Mesothelial cell of epicardium (in vitro differentiated cells): ENCODE measurements at regions not wholly inside any gene's neighbourhood (a gene's known extent, or its start where the extent isn't known, plus 50 kb on each side); places are given as distances from the start of the nearest gene placed in this dataset.
A peak's percentile ranks its signal among the peaks of the same experiment; 100 is the strongest.

ENCODE experiments used
- DNase-seq, 2 experiments: peaks; one replicate each; pipeline ENCODE4 v3.0.0; 2021; ENCODE audit warnings: low spot score in 2 of 2; ENCODE audit not compliant: unreplicated experiment in 2 of 2
- H3K27ac Mint-ChIP-seq: 2 replicates; pipeline ENCODE4 v1.8.0; 2021; ENCODE audit warnings: mixed read lengths
- H3K27me3 Mint-ChIP-seq: 2 replicates; pipeline ENCODE4 v1.8.0; 2021; ENCODE audit warnings: low read depth, mixed read lengths
- H3K36me3 Mint-ChIP-seq: 2 replicates; pipeline ENCODE4 v1.8.0; 2021; ENCODE audit warnings: mixed read lengths
- H3K4me1 Mint-ChIP-seq: 2 replicates; pipeline ENCODE4 v1.8.0; 2021; ENCODE audit warnings: mixed read lengths
- H3K4me3 Mint-ChIP-seq: 2 replicates; pipeline ENCODE4 v1.8.0; 2021; ENCODE audit warnings: mild to moderate bottlenecking, moderate library complexity, mixed read lengths
- H3K9me3 Mint-ChIP-seq: 2 replicates; pipeline ENCODE4 v1.8.0; 2021; ENCODE audit warnings: mixed read lengths
- CTCF ChIP-seq: fragments of 200-600 bp; sonication (generic); IDR thresholded peaks from one replicate; pipeline ENCODE4 v1.5.0; 2021; ENCODE audit warnings: antibody characterized with exemption; ENCODE audit not compliant: unreplicated experiment

GRCh38 chr10:117610321-117610720 is 67.8 kb downstream of the EMX2 start:
- Mint-ChIP-seq H3K4me3 (no peak overlapping the region), H3K27ac (peak overlapping the region; percentile 12), H3K27me3 (peaks cover 16% of the 10 kb centered on the region), H3K36me3 (no peaks in the 10 kb centered on the region), H3K4me1 (peaks cover 18% of the 10 kb centered on the region), H3K9me3 (no peaks in the 10 kb centered on the region)
- DNase-seq, result no peak
- TF ChIP-seq CTCF, result no peak

- Mint-ChIP-seq H3K9me3 (no peaks in the 10 kb centered on the region), H3K27me3 (peaks cover 3% of the 10 kb centered on the region), H3K27ac (no peak overlapping the region), H3K4me3 (no peak overlapping the region), H3K4me1 (peaks cover 29% of the 10 kb centered on the region), H3K36me3 (no peaks in the 10 kb centered on the region)
- DNase-seq, result no peak
- no peak for TF ChIP-seq CTCF
Observed at GRCh38 chr10:117612113-117612512, 69.6 kb downstream of the EMX2 start.

- Mint-ChIP-seq H3K9me3 (no peaks in the 10 kb centered on the region), H3K4me3 (no peak overlapping the region), H3K4me1 (peaks cover 11% of the 10 kb centered on the region), H3K36me3 (no peaks in the 10 kb centered on the region), H3K27ac (no peak overlapping the region), H3K27me3 (peaks cover 4% of the 10 kb centered on the region)
- no peak for DNase-seq
- TF ChIP-seq CTCF, result no peak
Observed at GRCh38 chr10:117615649-117616048, 73.1 kb downstream of the EMX2 start.

GRCh38 chr10:117616179-117616578 is 73.6 kb downstream of the EMX2 start:
- Mint-ChIP-seq H3K27ac (no peak overlapping the region), H3K9me3 (no peaks in the 10 kb centered on the region), H3K27me3 (peaks cover 10% of the 10 kb centered on the region), H3K4me1 (peaks cover 11% of the 10 kb centered on the region), H3K36me3 (no peaks in the 10 kb centered on the region), H3K4me3 (no peak overlapping the region)
- DNase-seq, result no peak
- TF ChIP-seq CTCF, result no peak

GRCh38 chr10:117617086-117617485 is 74.5 kb downstream of the EMX2 start:
- H3K4me1 Mint-ChIP-seq, result peaks cover 11% of the 10 kb centered on the region
- no peak overlapping the region for H3K4me3 Mint-ChIP-seq
- no peak for TF ChIP-seq CTCF
- no peaks in the 10 kb centered on the region for H3K9me3 Mint-ChIP-seq
- peaks cover 18% of the 10 kb centered on the region for H3K27me3 Mint-ChIP-seq
- H3K27ac Mint-ChIP-seq, result no peak overlapping the region
- H3K36me3 Mint-ChIP-seq, result no peaks in the 10 kb centered on the region
- no peak for DNase-seq

- TF ChIP-seq CTCF, result no peak
- Mint-ChIP-seq H3K27me3 (peaks cover 22% of the 10 kb centered on the region), H3K27ac (no peak overlapping the region), H3K36me3 (no peaks in the 10 kb centered on the region), H3K9me3 (no peaks in the 10 kb centered on the region), H3K4me3 (no peak overlapping the region), H3K4me1 (peaks cover 11% of the 10 kb centered on the region)
- DNase-seq, result no peak
Observed at GRCh38 chr10:117617659-117618058, 75.1 kb downstream of the EMX2 start.
